ENCODE measurements at regions not wholly inside any gene's neighbourhood (a gene's known extent, or its start where the extent isn't known, plus 50 kb on each side); places are given as distances from the start of the nearest gene placed in this dataset.
A peak's percentile ranks its signal among the peaks of the same experiment; 100 is the strongest.
"Not testable (repeated sequence)": the region's sequence is repeated elsewhere in the genome, so short reads cannot be mapped to it uniquely, and the experiment has no call there.

DNA sequence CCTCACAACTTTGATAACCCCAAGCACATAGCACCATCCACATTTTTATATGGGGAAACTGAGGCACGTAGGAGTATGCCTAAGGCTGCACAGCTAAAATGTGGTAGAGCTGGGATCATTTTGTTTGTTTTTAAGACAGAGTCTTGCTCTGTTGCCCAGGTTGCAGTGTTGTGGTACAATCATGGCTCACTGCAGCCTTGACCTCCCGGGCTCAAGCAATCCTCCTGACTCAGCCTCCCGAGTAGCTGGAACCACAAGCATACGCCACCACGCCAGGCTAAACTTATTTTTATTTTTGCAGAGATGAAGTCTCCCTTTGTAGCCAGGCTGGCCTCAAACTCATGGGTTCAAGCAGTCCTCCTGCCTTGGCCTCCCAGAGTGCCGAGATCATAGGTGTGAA, 81.0 kb upstream of the GSE1 start:
- no peak for ATAC-seq (ENCODE audit: insufficient read depth, low FRiP score)
- H3K4me1 ChIP-seq (ENCODE audit: control insufficient read depth in 5 of 5, insufficient read depth in 5 of 5, low read length in 5 of 5): peaks cover 7 to 40% (median 11%) of the 10 kb centered on the region in 5 donors
- H3K9me3 ChIP-seq (ENCODE audit: control insufficient read depth in 4 of 4, insufficient read depth in 3 of 4, low read length in 3 of 4): no peaks in the 10 kb centered on the region
- no peak overlapping the region for H3K4me3 ChIP-seq
- no peak overlapping the region for H3K27ac ChIP-seq (ENCODE audit: low read depth in 1 of 2, low read length in 1 of 2)
- H3K9ac ChIP-seq (ENCODE audit: insufficient read depth in 1 of 2, low read length in 2 of 2): no peak overlapping the region
- 90 to 93% methylated on average over 6 of the region's 6 CpGs for WGBS, 2 donors
- TF ChIP-seq, protein P1, sequence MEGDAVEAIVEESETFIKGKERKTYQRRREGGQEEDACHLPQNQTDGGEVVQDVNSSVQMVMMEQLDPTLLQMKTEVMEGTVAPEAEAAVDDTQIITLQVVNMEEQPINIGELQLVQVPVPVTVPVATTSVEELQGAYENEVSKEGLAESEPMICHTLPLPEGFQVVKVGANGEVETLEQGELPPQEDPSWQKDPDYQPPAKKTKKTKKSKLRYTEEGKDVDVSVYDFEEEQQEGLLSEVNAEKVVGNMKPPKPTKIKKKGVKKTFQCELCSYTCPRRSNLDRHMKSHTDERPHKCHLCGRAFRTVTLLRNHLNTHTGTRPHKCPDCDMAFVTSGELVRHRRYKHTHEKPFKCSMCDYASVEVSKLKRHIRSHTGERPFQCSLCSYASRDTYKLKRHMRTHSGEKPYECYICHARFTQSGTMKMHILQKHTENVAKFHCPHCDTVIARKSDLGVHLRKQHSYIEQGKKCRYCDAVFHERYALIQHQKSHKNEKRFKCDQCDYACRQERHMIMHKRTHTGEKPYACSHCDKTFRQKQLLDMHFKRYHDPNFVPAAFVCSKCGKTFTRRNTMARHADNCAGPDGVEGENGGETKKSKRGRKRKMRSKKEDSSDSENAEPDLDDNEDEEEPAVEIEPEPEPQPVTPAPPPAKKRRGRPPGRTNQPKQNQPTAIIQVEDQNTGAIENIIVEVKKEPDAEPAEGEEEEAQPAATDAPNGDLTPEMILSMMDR (IDR thresholded peaks at IDR 0.05; ENCODE audit: control extremely low read depth, extremely low read depth): no peak
- DNase-seq: no peak
- H3K27me3 ChIP-seq (ENCODE audit: control insufficient read depth in 3 of 3, insufficient read depth in 3 of 3, low read length in 2 of 3): no peaks in the 10 kb centered on the region
- no peaks in the 10 kb centered on the region for H3K36me3 ChIP-seq (ENCODE audit: control insufficient read depth in 4 of 4, insufficient read depth in 4 of 4, low read length in 4 of 4)

DNA sequence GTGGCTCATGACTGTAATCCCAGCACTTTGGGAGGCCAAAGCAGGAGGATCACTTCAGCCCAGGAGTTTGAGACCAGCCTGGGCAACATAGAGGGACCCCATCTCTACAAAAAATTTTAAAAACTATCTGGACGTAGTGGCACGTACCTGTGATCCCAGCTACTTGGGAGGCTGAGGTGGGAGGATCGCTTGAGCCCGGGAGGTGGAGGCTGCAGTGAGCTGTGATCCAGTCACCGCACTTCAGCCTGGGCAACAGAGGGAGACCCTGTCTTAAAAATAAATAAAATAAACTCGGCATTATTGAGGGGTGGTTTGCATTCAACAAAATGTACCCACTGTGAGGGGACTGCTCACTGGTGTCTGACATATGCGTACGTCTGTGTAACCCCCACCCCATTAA, 79.5 kb upstream of the GSE1 start:
- peaks cover 7 to 51% (median 17%) of the 10 kb centered on the region in 5 donors for H3K4me1 ChIP-seq (ENCODE audit: control insufficient read depth in 5 of 5, insufficient read depth in 5 of 5, low read length in 5 of 5)
- H3K36me3 ChIP-seq (ENCODE audit: control insufficient read depth in 4 of 4, insufficient read depth in 4 of 4, low read length in 4 of 4); H3K27me3 ChIP-seq (ENCODE audit: control insufficient read depth in 3 of 3, insufficient read depth in 3 of 3, low read length in 2 of 3); H3K9me3 ChIP-seq (ENCODE audit: control insufficient read depth in 4 of 4, insufficient read depth in 3 of 4, low read length in 3 of 4); H3K9ac ChIP-seq (ENCODE audit: insufficient read depth in 1 of 2, low read length in 2 of 2); H3K27ac ChIP-seq (ENCODE audit: low read depth in 1 of 2, low read length in 1 of 2); ATAC-seq (ENCODE audit: insufficient read depth, low FRiP score); H3K4me3 ChIP-seq; DNase-seq: not testable (repeated sequence)
- 82 to 92% methylated on average over 8 of the region's 8 CpGs for WGBS, 2 donors

DNA sequence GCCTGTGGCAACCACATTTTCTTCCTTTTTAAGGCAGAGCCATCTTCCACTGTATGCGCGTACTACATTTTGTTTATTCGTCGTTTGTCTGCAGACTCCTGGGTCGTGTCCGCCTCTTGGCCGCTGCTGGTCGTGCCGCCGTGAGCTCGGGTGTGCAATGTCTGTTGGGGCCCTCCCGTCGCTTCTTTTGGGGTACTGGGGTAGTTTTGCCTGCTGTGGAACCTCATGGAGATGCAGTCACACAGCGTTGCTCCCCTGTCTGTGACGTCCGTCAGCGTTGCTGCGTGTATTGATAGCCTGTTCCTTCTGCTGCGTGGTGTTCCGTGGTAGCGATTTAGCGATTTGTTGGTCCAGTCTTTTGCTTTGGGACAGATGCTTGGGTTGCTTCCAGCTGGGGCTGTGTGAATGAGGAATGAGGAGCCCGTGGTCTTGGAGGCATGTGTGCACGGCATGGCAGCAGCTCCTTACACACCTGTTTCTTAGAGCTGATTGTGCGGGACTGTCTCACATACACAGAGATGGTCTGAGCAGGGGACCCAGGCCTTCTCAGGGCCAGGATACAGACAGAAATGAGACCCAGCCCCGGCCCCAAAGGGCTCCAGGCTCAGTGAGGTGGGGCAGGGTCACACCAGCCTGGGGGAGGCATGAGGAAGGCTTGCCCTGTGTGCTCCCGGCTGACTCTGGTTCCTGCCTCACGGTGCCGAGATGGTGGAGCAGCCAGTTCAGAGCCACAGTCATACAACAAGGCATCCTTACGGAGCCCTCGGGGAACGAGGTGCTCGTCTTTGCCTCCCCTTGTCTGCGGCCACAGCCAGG, 78.4 kb upstream of the GSE1 start:
- Histone ChIP-seq H3K9me3 (ENCODE audit: control insufficient read depth in 4 of 4, insufficient read depth in 3 of 4, low read length in 3 of 4) (peaks cover 0 to 2% (median 0%) of the 10 kb centered on the region in 4 donors), H3K36me3 (ENCODE audit: control insufficient read depth in 4 of 4, insufficient read depth in 4 of 4, low read length in 4 of 4) (no peaks in the 10 kb centered on the region), H3K27me3 (ENCODE audit: control insufficient read depth in 3 of 3, insufficient read depth in 3 of 3, low read length in 2 of 3) (no peaks in the 10 kb centered on the region), H3K9ac (ENCODE audit: insufficient read depth in 1 of 2, low read length in 2 of 2) (no peak overlapping the region), H3K4me1 (ENCODE audit: control insufficient read depth in 5 of 5, insufficient read depth in 5 of 5, low read length in 5 of 5) (peaks cover 7 to 47% (median 17%) of the 10 kb centered on the region in 5 donors), H3K4me3 (no peak overlapping the region), H3K27ac (ENCODE audit: low read depth in 1 of 2, low read length in 1 of 2) (peak overlapping the region in 1 of 2 donors; percentile 62)
- TF ChIP-seq, protein P1 (IDR thresholded peaks at IDR 0.05; ENCODE audit: control extremely low read depth, extremely low read depth): no peak
- WGBS, 2 donors: 78 to 88% methylated on average over 34 of the region's 34 CpGs
- ATAC-seq (ENCODE audit: insufficient read depth, low FRiP score) (no peak), DNase-seq (no peak)

DNA sequence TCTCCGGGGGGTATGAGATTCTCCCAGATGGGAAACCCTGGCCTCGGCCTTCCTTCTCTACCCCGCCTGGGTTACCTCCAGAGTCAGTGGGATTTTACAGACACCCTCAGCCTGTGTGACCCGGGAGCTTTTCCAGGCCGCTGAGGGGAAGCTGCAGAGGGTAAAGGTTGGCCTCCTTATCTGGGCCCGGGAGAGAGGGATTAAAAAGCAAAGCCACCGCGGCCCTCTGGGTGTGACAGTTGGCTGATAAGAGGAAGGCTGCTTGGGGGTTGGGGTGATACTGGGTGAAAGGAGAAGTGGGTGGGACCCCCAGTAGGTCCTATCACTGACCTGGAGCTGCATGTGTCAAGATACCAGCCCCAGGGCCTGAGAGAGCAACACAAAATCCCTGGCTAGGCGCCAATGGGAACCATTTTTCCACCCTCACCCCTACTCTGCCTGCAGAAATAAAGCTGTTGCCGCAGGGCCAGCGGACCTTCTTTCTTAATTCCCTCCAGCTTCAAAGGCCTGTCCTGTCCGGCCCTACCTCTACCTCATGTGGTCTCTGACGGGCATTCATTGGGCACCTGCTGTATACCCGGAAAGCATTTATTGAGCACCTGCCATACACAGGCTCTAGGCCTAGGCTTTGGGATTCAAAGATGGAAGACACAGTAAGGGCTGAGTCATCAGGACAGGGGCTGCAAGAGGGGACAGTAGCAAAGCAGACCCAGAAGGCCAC, 77.6 kb upstream of the GSE1 start:
- Histone ChIP-seq H3K27me3 (ENCODE audit: control insufficient read depth in 3 of 3, insufficient read depth in 3 of 3, low read length in 2 of 3) (no peaks in the 10 kb centered on the region), H3K4me1 (ENCODE audit: control insufficient read depth in 5 of 5, insufficient read depth in 5 of 5, low read length in 5 of 5) (peaks cover 7 to 47% (median 17%) of the 10 kb centered on the region in 5 donors), H3K9ac (ENCODE audit: insufficient read depth in 1 of 2, low read length in 2 of 2) (no peak overlapping the region), H3K4me3 (no peak overlapping the region), H3K9me3 (ENCODE audit: control insufficient read depth in 4 of 4, insufficient read depth in 3 of 4, low read length in 3 of 4) (peaks cover 0 to 4% (median under 1%) of the 10 kb centered on the region in 4 donors), H3K36me3 (ENCODE audit: control insufficient read depth in 4 of 4, insufficient read depth in 4 of 4, low read length in 4 of 4) (no peaks in the 10 kb centered on the region), H3K27ac (ENCODE audit: low read depth in 1 of 2, low read length in 1 of 2) (peak overlapping the region in 1 of 2 donors; percentile 62)
- ATAC-seq (ENCODE audit: insufficient read depth, low FRiP score): no peak
- TF ChIP-seq, protein P1 (IDR thresholded peaks at IDR 0.05; ENCODE audit: control extremely low read depth, extremely low read depth): no peak
- 27 to 59% methylated on average over 14 of the region's 14 CpGs for WGBS, 2 donors
- DNase-seq: no peak
